ENCODE measurements at regions not wholly inside any gene's neighbourhood (a gene's known extent, or its start where the extent isn't known, plus 50 kb on each side); places are given as distances from the start of the nearest gene placed in this dataset.
"Not testable (repeated sequence)": the region's sequence is repeated elsewhere in the genome, so short reads cannot be mapped to it uniquely, and the experiment has no call there.

DNA sequence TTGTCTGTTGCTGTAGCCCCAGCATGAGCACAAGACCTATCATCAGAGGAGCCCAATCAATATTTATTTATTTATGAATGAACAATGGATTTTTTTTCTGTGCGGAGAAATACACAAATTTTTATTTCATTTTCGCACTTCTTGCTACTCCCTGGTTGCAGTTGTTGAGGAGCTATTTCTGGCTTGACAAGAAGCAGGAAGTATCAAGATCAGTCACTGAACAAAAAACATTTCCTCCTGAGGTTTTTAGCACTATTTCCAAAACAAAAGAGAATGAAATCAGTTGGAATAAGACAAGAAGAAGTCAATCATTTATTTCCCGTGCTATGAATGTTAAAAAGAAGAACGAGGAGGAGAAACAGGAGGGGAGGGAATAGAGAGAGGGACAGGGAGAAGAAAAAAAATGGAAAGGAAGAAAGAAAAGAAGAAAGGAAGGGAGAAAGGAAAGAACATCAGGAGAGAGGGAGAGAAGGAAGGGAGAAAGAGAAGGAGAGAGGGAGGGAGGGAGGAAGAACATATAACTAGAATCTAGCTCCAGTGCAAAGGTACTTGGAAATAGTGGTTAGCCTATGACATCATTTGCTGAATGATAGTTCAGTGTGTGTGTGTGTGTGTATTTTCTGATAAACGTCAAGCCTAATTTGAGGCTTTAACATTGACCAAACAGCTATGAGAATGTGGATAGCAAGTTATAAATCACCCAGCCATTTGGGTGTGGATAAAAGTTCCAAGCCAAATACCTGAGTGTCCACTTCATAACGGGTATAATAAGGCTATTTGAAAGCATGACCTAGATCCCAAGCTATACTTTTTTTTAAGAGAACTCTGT, 586.0 kb downstream of the EBF1 start:
- DNase-seq, result no peak

DNA sequence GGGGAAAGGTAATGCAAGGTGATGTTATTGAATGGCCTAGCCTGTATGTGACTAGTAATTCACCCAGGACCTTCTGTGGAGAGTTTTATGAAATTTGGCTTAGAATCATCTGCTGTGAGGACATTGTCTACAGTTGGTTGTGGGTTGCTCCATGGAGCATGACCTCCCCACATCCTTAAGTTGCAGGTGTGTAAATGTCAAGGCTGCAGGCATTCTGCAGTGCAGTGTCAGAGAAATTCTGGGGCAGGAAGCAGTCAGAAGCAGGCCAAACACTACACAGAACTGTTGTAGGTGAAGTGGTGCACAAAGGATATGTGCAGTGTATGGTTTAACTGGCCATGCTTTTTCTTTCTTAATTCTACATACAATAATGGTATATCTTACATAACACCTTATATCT, 588.3 kb downstream of the EBF1 start:
- no peak for DNase-seq

DNA sequence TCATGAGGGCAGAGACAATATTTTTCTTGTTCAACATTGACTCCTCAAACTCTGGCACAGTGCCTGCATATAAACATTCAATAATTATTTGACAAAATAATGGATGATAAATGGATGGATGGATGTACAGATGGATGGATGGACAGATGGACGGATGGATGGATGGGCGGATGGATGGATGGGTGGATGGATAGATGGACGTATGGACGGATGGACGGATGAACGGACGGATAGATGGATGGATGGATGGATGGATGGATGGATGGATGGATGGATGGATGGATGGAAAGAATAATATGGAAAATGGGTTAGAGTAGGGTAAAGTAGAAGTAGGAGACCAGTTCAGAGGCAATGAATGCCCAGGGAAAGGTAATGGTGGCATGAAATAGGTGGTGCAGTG, 589.2 kb downstream of the EBF1 start:
- DNase-seq, result no peak

DNA sequence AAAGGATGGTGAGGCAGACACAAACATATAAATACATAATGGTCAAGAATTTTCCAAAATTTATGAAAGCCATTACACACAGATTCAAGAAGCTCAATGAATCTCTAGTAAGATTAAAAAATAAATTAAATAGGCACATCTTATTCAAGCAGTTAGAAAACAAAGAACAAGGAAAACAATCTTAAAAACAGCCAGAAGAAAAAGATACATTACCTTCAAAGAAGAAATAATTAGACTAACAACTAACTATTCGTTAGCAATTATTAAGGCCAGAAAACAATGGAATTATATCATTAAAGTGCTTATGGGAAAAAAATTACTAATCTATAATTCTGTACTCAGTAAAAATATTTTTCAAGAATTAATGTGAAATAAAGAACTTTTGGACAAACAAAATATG, 593.1 kb downstream of the EBF1 start:
- DNase-seq, result no peak

DNA sequence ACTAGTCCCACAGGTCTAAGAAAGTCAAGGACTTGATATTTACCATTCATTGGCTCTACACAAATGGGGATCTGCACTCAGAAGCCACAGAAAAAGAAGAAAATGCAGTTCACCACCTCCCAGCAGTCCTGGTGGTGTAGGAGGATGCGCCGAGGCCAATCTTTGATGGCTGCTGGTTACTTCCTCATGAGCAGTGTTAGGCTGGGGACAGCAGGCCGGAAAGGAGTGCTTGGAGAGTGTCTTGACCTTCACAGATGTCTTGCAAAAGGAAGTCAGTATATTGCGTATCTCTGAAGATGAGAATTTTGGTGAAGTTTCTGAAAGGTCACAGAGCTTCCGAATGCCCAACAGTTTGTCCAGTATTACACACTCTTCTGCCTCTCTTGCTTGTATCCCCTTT, 597.0 kb downstream of the EBF1 start:
- no peak for DNase-seq

GRCh38 chr5:158499892-158500418, 599.8 kb downstream of the EBF1 start:
- DNase-seq, result no peak

- no peak for DNase-seq
Observed at GRCh38 chr5:158499075-158499891, 600.4 kb downstream of the EBF1 start.

DNA sequence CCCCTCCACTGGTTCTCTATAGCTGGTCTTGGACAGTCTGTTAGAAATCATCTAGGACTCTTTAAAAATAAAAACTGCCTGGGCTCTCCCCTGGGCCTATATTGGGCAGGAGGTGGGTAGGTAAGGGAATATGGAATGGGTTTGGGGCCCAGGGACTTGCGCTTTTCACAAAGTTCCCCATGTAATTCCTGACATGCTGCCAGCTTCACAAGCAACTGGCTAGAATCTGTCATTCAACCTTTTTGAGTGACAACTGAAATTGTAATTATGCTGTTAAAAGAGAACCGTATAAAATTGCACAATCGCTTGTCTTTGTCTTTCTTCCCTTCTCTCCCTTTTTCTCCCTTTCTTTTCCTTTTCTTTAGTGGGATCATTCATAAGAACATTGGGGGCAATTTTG, 603.1 kb downstream of the EBF1 start:
- no peak for DNase-seq

- no peak for DNase-seq
Observed at GRCh38 chr5:158494541-158494940, 605.2 kb downstream of the EBF1 start.

DNA sequence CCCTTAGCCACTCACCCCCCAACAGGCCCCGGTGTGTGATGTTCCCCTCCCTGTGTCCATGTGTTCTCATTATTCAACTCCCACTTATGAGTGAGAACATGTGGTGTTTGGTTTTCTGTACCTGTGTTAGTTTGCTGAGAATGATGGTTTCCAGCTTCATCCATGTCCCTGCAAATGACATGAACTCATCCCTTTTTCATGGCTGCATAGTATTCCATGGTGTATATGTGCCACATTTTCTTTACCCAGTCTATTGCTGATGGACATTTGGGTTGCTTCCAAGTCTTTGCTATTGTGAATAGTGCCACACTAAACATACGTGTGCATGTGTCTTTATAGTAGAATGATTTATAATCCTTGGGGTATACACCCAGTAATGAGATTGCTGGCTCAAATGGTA, 605.7 kb downstream of the EBF1 start:
- DNase-seq, result not testable (repeated sequence)

- no peak for DNase-seq
Observed at GRCh38 chr5:158492841-158493242, 606.9 kb downstream of the EBF1 start.

DNA sequence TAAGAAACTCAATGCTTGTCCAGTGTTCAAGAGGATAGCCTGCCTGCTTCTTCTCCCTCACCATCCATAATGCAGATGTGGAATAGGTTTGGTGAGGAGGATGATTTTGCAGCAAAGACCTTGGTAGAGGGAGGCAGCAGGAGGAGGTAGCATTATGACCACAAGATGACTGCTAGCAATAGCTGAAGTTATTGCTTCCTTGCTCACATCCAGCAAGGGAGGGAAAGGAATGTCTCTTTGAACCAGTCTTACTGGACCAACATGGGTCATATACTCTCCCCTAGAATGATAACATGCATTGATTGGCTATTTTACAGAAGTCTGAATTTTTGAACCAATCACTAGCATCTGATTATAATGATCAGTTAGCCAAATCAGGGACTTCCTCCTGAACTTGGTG, 607.6 kb downstream of the EBF1 start:
- DNase-seq, result no peak

- DNase-seq, result no peak
Observed at GRCh38 chr5:158487664-158488063, 612.1 kb downstream of the EBF1 start.

GRCh38 chr5:158487156-158487555, 612.6 kb downstream of the EBF1 start:
- DNase-seq, result no peak

DNA sequence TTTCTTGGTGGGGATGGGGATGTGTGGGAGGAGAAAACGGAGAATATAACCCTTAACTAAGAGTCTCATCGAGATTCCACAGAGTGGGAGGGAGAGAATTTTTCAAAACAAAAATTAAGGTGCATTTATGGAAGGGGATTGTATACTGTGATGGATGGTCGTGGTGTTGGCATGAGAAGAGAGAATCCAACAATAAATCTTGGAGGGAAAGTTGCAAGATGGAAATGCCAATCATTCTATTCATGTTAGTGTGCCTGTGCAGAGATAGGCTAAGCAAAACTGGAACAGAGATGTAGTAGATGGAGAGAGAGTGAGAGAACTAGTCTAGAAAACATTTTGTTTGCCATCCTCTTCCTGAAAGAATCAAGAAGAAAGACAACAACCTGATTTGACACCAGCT, 613.1 kb downstream of the EBF1 start:
- no peak for DNase-seq

GRCh38 chr5:158485604-158486081, 614.1 kb downstream of the EBF1 start:
- no peak for DNase-seq

DNA sequence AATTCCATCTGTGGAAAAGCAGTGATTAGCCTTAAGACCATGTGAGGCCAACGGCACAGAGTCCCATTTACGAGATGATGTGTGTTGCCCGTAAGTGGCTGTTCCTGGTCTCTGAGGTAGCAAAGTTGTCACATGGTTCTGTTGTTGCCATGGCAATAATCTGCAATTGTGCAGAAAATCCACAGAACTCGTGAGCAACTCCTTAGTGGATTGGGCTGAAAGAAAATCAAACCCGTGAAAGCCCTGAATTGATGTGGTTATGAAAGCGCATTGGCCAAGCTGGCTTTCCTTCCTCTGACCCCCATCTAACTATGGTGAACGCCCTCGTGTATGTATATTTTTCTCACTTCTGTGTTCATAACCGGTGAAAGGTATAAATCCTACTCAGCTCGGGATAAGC, 614.7 kb downstream of the EBF1 start:
- DNase-seq, result no peak

DNA sequence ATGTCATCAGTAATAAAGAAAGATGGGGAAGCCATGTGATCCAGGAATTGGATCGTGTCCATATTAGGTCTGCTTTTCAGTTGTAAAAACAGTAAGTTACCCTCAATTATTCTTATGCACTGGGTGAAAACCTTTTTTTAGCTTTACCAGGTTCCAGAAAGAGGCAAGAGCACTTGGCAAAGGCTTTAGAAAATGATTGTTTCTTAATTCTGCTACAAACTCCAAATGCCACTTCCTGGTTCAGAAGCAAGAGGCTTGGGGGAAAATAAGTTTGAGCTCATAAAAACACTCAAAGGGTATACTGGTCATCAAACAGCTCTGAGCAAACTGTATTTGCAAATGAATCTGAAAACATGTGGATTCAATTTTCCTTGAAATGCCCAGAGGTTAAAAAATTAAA, 615.6 kb downstream of the EBF1 start:
- no peak for DNase-seq

DNA sequence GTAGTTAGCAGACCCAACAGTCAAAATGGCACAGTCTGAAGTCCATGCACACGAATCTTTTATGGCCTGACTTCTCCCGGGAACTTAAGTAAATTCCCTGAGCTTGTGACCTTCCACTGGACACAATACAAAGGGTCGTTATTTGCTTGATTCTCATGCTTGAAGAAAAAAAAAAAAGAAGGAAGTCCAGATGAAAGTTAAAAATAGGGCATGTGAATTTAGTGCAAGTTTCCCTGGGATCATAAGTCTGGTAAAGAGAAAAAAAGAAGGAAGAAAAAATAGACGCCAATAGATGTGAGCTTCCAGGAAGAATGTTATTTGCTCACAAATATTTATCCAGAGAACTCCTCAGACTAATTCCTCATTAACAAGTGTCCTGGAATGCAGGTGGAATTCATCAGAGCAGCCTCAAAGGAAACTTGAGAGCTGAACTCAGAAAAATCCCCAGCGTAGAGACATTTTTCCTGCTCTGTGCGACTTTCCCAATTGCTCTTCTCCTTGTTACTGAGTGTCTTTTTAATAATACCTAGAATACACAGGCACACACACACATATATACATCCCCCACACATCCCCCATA, 616.3 kb downstream of the EBF1 start:
- DNase-seq, result no peak

GRCh38 chr5:158482125-158482524, 617.6 kb downstream of the EBF1 start:
- no peak for DNase-seq

- no peak for DNase-seq
Observed at GRCh38 chr5:158478139-158478538, 619.2 kb upstream of the CLINT1 start.

DNA sequence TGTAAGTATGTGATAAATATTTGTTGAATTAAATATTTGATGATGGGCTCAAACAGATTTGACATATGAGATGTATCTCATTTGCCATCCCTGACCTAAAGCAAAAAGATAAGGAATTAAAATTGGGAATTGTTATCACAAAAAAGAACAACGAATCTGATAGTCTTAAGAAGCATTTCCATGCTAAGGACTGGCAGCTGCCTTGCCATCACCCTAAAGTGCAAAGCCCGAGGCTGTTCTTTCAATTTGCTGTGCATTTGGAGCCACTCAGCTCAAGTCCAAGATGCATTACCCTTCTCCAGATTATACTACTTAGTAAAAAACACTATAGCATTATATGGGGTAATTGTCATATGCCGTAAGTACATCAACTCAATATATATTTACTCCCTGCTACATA, 618.3 kb upstream of the CLINT1 start:
- no peak for DNase-seq

DNA sequence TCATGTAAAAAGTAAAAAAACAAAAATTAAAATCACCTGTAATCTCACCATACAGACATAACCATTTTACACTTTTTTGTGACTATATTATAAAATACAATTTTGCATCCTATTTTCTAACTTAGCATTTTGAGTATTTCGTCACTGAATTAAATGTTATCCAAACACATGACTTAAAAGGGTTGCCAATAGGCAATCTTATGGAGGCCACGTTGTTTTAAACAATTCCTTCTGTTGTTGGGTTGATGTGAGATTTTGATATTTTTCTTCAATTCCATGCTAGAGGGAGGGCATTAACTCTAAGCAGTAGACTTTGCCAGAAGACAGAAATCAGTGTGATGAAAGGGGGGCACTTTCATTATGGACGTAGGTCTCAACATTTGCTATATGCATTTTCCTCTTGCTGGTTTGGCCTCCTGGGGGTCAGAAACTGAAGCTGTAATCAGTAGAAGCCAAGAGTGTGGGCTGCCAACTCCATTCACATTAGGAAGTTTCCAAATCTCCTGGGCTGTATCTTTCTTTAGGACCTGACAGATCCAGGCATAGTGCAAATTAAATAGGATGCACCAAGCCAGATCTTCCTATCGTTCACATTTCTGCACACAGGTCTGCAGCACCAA, 614.2 kb upstream of the CLINT1 start:
- no peak for DNase-seq
